ENCODE measurements at regions not wholly inside any gene's neighbourhood (a gene's known extent, or its start where the extent isn't known, plus 50 kb on each side); places are given as distances from the start of the nearest gene placed in this dataset.
"Not testable (repeated sequence)": the region's sequence is repeated elsewhere in the genome, so short reads cannot be mapped to it uniquely, and the experiment has no call there.

GRCh38 chr11:112697391-112698178, 263.6 kb upstream of the NCAM1 start:
- DNase-seq (ENCODE audit: low read depth in 2 of 2) = no peak

- no peak for DNase-seq (ENCODE audit: low read depth in 2 of 2)
Measured at GRCh38 chr11:112705148-112705547, 256.1 kb upstream of the NCAM1 start.

DNA sequence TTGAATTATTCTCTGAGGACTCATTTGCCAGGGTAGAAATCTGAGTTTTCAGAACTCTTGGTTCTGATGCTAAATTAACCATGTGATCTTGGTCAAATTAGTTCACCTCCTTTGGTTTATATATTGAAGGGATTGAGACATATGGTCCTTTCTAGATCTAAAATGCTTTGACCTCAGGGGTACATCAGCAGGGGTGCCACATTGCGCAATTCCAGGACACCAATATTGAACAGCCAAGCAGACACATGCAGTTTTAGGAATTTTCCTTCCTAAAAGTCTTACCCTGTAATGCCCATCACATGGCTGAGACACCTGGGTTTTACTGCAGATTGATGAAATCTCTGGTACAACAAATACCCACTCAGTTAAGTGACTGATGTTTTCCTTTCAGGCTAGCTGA, 254.4 kb upstream of the NCAM1 start:
- DNase-seq (ENCODE audit: low read depth in 2 of 2) = no peak

DNA sequence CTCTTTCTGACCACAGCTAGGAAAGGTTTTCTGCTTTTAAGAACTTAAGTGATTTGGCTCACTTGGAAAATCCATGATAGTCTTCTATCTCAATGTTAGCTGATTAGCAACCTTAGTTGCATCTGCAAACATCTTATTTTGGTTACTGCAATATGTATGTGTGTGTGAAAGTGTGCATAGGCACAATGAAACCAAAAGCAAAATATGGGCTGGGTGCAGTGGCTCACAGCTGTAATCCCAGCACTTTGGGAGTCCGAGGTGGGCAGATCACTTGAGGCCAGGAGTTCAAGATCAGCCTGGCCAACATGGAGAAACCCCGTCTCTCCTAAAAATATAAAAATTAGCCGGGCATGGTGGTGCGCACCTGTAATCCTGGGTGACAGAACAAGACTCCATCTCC, 246.9 kb upstream of the NCAM1 start:
- not testable (repeated sequence) for DNase-seq (ENCODE audit: low read depth in 2 of 2)

GRCh38 chr11:112715056-112715455, 246.2 kb upstream of the NCAM1 start:
- DNase-seq (ENCODE audit: low read depth in 2 of 2) = no peak

DNA sequence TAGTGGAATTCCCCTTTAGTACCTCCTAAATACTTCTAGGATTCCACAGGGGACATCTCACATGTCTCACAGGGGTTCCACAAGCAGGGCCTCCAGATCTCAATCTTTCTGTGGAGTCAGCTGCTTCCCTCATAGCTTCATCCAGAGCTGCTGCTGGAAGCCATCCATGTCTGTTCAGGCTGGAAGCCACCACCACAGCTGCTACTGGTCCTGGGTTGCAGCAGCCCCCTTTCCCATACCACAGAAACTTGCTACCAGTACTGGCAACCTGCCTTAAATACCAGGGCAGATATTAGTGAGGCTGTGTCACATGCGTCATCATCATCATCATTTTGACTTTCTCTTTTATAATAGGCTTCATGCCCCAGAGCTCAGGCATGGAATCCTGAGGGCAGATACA, 242.7 kb upstream of the NCAM1 start:
- DNase-seq (ENCODE audit: low read depth in 2 of 2) = no peak

- DNase-seq (ENCODE audit: low read depth in 2 of 2) = no peak
Measured at GRCh38 chr11:112719736-112720525, 241.3 kb upstream of the NCAM1 start.

- no peak for DNase-seq (ENCODE audit: low read depth in 2 of 2)
Measured at GRCh38 chr11:112722148-112722547, 239.1 kb upstream of the NCAM1 start.

GRCh38 chr11:112722876-112723275, 238.3 kb upstream of the NCAM1 start:
- DNase-seq (ENCODE audit: low read depth in 2 of 2) = no peak

DNA sequence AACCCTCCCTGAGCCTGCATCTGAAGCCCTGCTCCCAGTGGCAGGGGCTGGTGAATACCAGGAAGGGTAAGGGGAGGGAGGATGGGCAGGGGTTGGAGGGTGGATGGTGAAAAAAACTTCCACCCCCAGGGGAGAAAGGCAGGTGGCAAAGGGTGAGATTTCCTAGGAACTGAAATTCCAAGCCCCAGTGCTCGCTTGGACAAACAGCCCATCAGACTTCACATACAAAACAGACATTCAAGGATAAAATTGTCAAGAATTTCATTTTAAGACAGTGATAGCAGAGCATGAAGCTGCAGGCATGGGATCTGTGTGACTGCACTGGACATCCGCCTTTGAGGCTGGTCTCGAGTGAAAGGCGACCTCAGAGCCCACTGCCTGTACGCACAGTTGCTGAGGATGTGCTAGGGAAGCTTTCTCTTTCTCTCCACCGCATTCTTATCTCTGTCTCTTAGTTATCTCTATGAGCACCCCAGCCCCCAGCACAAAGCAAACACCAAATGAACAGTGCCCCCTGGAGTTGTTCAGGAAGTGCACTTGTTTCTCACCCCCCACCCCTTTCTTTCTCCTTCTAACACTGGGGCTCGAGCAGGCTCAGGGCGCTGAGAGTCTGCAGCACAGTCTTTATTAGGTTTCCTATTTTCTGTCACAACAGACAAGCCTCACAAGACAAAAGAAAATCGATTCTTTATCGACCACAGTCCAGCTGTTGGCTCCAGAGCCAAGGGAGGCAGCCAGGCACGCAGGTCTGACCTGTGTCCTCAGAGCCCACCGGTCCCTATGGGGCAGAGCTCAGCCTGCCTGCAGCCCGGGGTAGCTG, 237.3 kb upstream of the NCAM1 start:
- no peak for DNase-seq (ENCODE audit: low read depth in 2 of 2)

DNA sequence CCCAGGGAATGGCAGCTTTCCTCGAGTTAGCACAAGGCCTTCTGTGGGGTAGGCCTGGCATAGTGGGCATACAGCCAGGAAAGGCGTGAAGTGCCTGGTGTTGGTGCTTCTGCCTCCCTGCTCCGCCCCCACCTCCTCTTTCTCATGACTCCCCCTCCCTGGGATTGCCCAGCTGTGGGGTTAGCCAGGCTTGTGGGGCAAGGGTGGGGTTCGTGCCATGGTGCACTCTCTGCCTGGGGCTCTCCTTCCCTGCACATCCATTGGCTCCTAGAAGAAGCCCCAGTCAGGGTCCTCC, 236.8 kb upstream of the NCAM1 start:
- no peak for DNase-seq (ENCODE audit: low read depth in 2 of 2)

GRCh38 chr11:112725636-112726035, 235.6 kb upstream of the NCAM1 start:
- no peak for DNase-seq (ENCODE audit: low read depth in 2 of 2)

DNA sequence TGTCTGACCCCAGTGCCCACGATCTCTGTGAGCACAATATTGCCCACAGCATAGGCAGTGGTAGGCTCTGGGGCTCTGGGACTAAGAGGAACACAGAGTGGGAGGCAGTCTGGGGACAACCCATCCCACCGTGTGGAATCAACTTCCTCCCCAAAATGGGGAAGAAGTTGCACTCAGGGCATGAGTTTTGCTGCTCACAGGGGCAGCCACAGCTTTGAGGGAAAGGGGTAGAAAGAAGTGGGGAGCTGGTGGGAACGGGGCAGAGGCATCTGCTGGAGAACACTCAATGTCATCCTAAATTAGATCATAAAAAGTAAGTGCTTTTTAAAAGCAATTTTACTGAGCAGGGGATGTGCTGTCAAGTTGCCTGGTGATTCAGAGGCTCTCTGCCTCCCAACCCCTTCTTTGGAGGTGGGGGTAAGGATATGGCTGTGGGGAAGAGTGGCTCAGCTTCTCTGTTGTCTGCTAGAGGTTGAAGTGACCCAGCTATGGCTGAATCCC, 233.8 kb upstream of the NCAM1 start:
- no peak for DNase-seq (ENCODE audit: low read depth in 2 of 2)

GRCh38 chr11:112728288-112728687, 232.9 kb upstream of the NCAM1 start:
- DNase-seq (ENCODE audit: low read depth in 2 of 2) = no peak

DNA sequence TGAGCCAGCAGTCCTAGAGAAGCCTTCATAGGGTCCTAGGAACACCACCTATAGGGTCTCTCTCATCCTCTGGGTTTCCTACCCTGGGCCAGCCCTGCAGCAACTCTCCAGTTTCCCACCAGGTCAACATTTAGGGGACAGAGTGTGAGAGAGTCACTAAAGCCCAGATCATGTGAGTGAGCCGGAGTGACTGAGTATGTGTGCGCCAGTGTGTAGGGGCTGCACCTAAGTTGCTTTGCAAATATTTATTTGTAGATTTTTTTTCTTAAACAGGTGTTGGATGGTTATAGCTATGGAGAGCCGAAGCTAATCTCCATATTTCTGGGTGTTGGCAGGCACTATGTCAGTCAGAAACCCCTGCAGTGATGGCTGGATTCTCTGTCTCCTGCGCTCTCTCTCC, 232.5 kb upstream of the NCAM1 start:
- DNase-seq (ENCODE audit: low read depth in 2 of 2) = no peak

DNA sequence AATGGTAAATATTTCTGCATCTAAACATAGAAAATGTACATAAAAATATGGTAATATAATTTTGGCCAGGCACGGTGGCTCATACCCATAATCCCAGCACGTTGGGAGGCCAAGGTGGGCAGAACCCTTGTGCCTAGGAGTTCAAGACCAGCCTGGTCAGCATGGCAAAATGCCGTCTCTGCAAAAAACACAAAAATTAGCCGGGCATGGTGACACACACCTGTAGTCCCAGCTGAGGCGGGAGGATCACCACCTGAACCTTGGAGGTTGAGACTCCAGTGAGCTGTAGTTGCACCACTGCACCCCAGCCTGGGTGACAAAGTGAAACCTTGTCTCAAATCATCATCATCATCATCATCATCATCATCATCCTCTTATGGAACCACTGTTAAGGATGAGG, 230.6 kb upstream of the NCAM1 start:
- no peak for DNase-seq (ENCODE audit: low read depth in 2 of 2)

- DNase-seq (ENCODE audit: low read depth in 2 of 2) = no peak
Measured at GRCh38 chr11:112731538-112731937, 229.7 kb upstream of the NCAM1 start.

GRCh38 chr11:112732031-112732430, 229.2 kb upstream of the NCAM1 start:
- no peak for DNase-seq (ENCODE audit: low read depth in 2 of 2)

- DNase-seq (ENCODE audit: low read depth in 2 of 2) = no peak
Measured at GRCh38 chr11:112734207-112734606, 227.0 kb upstream of the NCAM1 start.

- DNase-seq (ENCODE audit: low read depth in 2 of 2) = no peak
Measured at GRCh38 chr11:112735470-112735869, 225.8 kb upstream of the NCAM1 start.

DNA sequence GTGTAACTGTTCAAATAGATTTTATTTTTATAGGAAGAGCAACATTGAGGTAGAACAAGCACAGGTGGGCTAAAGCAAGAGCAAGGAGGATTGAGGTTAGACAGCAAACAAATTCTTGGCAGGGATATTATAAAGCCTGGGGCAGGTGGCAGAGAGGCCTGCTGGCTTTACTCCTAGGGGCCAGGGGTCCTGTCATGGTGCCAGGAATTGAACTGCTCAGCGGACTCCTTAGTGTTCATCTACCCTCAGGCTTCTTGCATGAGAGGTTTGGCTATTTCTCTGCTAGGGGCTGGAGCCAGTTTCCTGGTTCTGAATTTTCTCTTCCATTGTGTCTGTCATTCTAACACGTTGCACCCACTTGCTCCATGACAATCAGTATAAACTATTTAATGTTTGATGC, 217.2 kb upstream of the NCAM1 start:
- DNase-seq (ENCODE audit: low read depth in 2 of 2) = no peak

- no peak for DNase-seq (ENCODE audit: low read depth in 2 of 2)
Measured at GRCh38 chr11:112745973-112746372, 215.2 kb upstream of the NCAM1 start.
